NCI-H345 treated with DMSO at 0.1 percent for 48 hours (cell line): ENCODE measurements at regions not wholly inside any gene's neighbourhood (a gene's known extent, or its start where the extent isn't known, plus 50 kb on each side); places are given as distances from the start of the nearest gene placed in this dataset.

Experiments
- DNase-seq: peaks from one replicate; lab custom pipeline; 2025; ENCODE audit not compliant: unreplicated experiment; lab: John Stamatoyannopoulos, UW

DNA sequence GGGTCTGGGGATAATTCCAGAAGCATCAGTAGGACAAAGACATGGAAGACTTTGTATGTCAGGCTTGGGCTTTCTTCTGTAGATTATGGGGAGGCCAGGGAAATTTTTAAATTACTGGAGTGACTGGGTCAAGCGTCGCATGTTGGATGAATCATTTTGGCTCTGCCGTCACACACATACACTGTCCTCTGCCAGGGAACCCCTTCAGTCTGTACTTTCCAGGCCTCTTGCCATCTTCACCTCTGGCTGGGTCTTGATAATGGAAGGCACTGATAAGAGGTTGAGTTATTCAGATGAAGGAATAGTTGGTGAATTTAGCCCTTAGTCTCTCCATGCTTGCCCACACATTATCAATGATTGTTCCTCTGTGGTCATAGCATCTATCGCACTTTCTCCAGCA, 895.1 kb upstream of the CELF4 start:
- no peak for DNase-seq

- DNase-seq = no peak
Measured at GRCh38 chr18:38459131-38459994, 893.8 kb upstream of the CELF4 start.

DNA sequence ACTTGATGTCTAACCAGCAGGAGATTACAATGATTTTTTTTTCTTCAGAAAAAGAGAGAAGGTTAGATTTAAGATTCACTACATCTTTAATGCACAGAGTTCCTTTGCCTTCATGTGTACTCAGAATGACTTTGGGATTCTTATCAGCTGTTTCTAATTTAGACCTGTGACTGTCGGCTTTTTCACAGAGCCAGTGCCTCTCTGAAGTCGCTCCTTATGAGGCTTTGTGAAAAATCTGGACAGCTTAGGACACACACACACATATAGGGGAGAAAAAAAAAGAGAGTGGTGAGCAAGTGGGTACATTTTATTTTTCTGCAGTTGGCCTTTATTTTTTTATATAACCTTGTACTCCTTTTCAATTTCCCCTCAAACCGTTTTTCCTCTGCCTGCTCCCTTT, 893.1 kb upstream of the CELF4 start:
- DNase-seq = no peak

DNA sequence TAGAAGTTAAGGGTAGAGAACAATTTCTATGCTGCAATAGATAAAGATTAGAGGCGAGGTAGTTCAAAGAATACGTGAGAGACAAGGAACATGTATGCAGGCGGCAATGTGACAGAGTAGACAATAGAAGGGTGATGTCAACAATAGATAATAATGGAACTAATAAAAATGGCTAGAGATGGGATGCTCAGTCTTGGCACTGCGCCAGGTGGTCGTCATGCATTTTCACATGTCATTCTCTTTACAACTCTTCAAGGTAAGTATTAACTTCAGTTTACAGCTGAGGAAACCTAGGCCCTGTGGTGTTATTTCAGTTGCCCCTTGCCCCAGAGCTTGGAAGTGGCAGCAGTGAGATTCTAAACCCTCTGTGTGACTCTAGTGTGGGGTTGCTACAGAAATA, 890.7 kb upstream of the CELF4 start:
- no peak for DNase-seq

- DNase-seq = no peak
Measured at GRCh38 chr18:38454764-38455469, 889.3 kb upstream of the CELF4 start.

- DNase-seq = peak; percentile 68
Measured at GRCh38 chr18:38453880-38454279, 888.3 kb upstream of the CELF4 start.

DNA sequence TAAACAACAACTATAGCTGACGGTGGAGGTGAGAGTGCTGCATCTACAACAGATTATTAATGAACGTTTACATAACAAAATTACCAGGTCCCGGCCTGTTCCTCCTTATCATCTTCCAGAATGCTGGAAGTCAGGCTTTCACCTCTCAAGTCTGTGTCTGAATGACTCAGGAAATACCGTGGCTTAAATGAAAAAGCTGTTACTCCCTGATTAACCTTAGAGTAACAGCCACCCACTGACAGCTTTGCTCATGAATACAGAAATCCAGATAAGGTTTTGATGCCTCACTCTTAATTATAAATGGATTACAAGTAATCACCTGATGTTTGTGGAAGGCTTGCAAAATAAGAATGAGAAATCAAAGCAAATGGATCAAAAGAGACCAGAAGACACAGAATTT, 885.3 kb upstream of the CELF4 start:
- DNase-seq = no peak

DNA sequence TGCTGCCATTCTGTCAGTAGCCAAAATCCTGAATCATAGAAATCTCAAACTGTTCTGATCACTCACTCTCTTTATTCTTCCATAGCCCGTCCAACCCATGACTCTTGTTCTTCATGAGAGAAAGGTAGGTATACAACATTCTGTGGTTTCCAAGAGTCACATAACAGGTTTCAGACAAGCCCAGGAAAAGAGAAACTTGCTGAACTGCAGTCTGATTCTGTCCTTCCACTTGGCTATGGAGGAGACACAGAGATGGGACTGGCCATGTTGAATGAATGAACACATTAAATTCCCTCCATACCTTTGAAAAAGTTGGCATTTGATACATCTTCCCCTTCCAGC, 880.2 kb upstream of the CELF4 start:
- no peak for DNase-seq

- DNase-seq = peak; percentile 8
Measured at GRCh38 chr18:38444971-38445803, 879.6 kb upstream of the CELF4 start.

DNA sequence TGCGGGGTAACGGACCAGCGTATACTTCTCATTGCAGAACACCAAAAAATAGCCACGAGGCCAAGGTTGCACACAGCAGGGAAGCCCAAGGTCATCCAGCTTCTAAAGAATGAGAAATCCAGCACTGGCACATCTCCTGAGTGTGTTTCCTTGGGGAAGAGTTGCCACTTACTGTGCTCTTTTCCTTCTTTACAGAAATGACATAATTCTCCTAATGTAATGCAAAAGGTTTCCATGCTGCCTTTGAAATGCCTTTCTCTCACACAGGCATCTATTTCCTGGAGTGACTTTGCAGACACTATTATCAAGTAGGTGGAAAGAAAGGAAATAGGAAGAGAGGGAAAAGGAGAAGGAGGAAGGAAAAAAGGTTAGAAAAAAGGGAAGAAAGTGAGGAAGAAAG, 862.1 kb upstream of the CELF4 start:
- no peak for DNase-seq

DNA sequence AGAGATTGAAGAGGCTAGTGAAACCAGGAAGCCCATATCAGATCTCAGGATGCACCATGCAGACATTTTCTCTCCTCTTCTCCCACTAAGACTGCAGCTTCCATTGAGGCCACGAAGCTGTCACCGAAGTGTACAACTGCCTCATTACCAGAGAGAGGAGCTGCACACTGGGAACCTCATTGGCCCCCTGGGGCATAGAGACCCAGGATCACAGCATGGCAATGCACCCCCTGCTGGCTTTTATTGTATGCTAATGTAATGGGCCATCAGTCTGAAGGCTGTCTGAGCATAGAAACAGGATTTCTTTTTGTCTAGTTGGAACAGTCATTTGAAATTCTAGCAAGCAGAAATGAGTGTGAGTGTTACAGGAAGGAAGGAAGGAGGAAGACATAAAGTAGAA, 861.6 kb upstream of the CELF4 start:
- peak; percentile 76 for DNase-seq

DNA sequence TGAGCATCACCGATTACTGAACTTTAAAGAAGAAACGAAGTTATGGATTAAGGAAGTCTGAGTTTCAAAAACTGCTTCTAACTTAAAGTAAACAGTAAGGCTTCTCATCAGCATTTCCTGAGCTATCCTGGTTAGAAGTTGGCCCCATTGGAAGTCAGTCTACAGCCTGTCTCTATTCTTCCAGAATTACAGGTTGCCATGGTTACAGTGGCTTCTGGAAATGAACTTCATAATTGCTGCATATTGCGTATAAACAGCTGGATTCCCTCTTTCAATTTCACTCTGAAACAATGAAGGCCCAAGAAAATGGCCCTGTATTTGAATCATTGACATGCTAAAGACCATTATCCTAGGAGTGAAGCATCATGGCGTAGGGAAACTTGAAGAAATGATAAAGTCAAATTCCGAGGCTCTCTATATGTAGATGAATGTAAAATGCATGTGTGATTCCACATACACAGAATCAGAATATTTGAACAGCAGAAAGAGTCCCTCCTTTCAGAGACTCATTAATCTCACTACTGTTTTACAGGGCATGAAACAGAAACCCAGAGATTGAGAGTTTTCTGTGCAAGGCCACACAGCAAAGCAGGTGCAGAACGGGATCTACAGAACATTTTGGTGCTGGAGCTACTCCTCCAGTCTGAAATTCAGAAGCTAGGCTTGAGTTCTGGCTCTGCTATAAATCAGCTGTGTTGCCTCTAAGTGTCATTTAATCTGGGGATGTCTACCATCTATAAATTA, 856.4 kb upstream of the CELF4 start:
- no peak for DNase-seq

DNA sequence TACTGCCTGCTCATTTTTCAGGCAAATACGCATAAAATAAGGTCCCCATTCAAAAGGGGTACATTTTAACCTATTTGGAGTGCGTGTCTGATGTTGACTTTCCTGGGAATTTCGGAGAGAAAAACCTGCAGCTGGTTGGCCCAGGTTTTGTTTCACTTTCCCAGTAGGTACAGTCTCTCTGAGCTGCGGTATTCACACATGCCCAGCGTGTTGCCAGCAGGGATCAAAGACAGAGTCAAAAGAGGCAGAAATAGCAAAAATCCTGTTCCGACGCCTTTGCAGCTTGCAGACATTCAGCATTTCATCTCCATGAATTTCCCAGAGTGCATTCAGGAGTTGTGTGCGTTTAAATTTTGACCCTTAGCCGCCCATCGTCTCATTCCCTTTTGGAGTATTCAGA, 855.4 kb upstream of the CELF4 start:
- DNase-seq = no peak

DNA sequence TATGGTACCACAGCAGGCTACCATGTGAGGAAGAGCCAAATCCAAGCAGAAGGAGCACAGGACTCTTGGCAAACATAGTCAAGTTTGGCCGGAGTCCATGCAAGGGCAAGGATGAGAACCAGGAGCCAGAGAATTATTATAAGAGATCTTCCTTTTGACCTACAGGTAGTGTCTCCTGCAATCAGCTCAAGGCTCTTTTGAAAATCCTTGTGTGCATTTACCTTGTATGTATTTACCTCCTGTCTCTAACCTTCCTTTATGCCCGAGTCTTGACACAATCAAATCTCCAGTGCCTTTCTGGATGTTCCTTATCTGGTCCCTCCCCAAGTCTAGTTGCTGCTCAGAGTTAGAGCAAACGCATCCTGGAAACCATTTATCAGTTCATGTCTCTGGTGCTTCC, 855.0 kb upstream of the CELF4 start:
- no peak for DNase-seq

GRCh38 chr18:38415811-38416210, 850.2 kb upstream of the CELF4 start:
- no peak for DNase-seq

DNA sequence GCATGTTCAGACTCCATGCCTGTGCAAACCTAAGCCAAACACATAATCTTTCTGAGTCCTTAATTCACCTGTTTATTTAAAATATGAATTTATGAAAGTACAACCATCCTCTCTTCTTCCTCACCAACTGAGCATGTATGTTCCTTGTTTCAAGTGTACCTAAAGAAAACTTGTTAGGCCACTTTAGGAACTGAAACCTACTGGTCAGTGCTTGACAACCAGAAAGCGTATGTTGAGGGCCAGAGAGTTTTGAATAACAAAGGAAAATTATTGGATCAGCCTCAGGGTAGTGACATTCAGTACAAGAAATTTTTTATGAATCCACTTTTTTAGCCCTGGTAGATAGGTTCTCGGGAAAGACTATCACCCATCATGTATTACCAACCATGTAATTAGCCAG, 847.6 kb upstream of the CELF4 start:
- DNase-seq = no peak

DNA sequence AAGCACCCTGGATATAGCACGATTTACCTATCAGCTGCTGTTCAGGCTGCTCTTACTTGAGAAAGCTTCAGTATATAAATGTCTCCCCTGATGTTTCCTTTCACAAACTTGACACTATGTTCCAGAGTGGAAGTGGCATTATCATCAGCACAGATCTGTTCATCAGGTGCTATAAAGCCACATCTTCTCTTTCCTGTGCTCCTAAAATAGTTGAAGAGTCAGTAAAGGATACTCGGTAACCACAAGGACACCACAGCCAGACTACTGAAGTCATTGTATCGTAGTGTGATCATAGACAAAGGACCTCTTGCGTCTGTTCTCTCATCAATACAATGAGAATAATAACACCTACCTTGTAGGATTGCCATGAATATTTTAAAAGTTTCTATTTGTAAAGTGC, 841.0 kb upstream of the CELF4 start:
- no peak for DNase-seq

GRCh38 chr18:38402509-38402908, 836.9 kb upstream of the CELF4 start:
- no peak for DNase-seq

DNA sequence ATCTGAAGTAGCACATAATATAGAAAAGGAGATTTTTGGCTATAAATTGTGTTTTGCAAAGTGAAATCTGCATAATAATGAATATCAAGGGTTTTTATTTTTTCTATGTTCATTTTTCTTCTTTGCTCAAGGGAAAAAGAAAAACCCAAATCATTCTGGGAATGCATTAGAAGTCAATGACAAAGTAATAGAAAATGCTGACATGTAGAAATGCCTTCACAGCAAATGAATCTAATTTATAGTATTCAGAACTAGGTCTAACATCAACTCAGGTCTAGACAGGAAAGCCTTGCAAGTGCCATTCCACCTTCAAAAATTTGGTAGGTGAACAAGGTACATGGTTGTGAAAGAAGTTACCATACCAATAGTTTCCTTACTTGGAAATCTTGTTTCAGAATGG, 831.5 kb upstream of the CELF4 start:
- no peak for DNase-seq

- DNase-seq = no peak
Measured at GRCh38 chr18:38386146-38386545, 820.5 kb upstream of the CELF4 start.
